Panc1 (cell line): ENCODE measurements at regions not wholly inside any gene's neighbourhood (a gene's known extent, or its start where the extent isn't known, plus 50 kb on each side); places are given as distances from the start of the nearest gene placed in this dataset.

Experiments used
- ATAC-seq: fragments of 200-7000 bp; cut with Tn5 transposase; 2 replicates; pipeline ENCODE4 v1.9.1; 2020; ENCODE audit warnings: mild to moderate bottlenecking, moderate library complexity
- BruUV-seq: library from RNA; stranded (reverse); fragments of 400-500 nt; replicated peaks from 2 replicates; lab custom pipeline; 2021; lab: Mats Ljungman, UMichigan
- CTCF ChIA-PET: fragments of 300-600 bp; sonication (Branson Sonifier 250); formaldehyde crosslinking; loops from one replicate; lab custom pipeline; 2022; ENCODE audit warnings: antibody characterized with exemption; lab: Charles Lee
- POLR2A ChIA-PET: fragments of 300-600 bp; sonication (Branson Sonifier 250); formaldehyde crosslinking; loops from one replicate; lab custom pipeline; 2022; ENCODE audit warnings: antibody characterized with exemption; lab: Charles Lee
- DNase-seq: peaks from one replicate; pipeline ENCODE4 v3.0.0-alpha.2; 2010; ENCODE audit warnings: low read depth, low spot score
- H3K27ac ChIP-seq: 2 replicates; pipeline ENCODE4 v1.5.1; 2011; ENCODE audit warnings: mild to moderate bottlenecking, low read length, inconsistent platforms
- H3K27me3 ChIP-seq: fragments of 200-500 bp; sonication (Bioruptor generic); 2 replicates; pipeline ENCODE4 v1.6.0; 2014; ENCODE audit warnings: low read length, inconsistent platforms; ENCODE audit not compliant: control insufficient read depth, insufficient read depth
- H3K36me3 ChIP-seq: fragments of 200-500 bp; sonication (Bioruptor generic); 2 replicates; pipeline ENCODE4 v1.5.1; 2014; ENCODE audit warnings: inconsistent platforms, mild to moderate bottlenecking, low read length, moderate library complexity; ENCODE audit not compliant: control insufficient read depth, insufficient read depth
- H3K4me1 ChIP-seq: 2 replicates; pipeline ENCODE4 v1.5.1; 2011; ENCODE audit warnings: inconsistent platforms, mild to moderate bottlenecking, low read length, moderate library complexity; ENCODE audit not compliant: control insufficient read depth, insufficient read depth
- H3K4me3 ChIP-seq, 2 experiments: 2 replicates each; pipeline ENCODE4 v1.5.1; 2011 to 2012; ENCODE audit warnings: low read depth in 2 of 2, low read length in 2 of 2, mild to moderate bottlenecking in 2 of 2, inconsistent platforms in 1 of 2, moderate library complexity in 1 of 2
- H3K9me3 ChIP-seq: fragments of 200-500 bp; sonication (Bioruptor generic); 2 replicates; pipeline ENCODE4 v1.5.1; 2014; ENCODE audit warnings: low read depth, mild to moderate bottlenecking, inconsistent platforms, low read length, moderate library complexity; ENCODE audit not compliant: control insufficient read depth, insufficient read depth
- POLR2AphosphoS5 ChIP-seq: IDR thresholded peaks from 2 replicates; pipeline ENCODE4 v1.6.1; 2012; ENCODE audit warnings: mild to moderate bottlenecking, low read depth, low read length, moderate library complexity
- SIN3A ChIP-seq: IDR thresholded peaks from 2 replicates; pipeline ENCODE4 v1.6.1; 2012; ENCODE audit warnings: low read depth, mild to moderate bottlenecking, low read length, moderate library complexity, borderline replicate concordance; ENCODE audit not compliant: insufficient read depth
- TCF7L2 ChIP-seq: IDR thresholded peaks from 2 replicates; pipeline ENCODE4 v1.6.1; 2011; ENCODE audit warnings: mild to moderate bottlenecking, low read depth, low read length, inconsistent platforms
- in situ Hi-C: cut with HindIII; loops from 2 replicates; pipeline ENCODE4 v1.10.0; 2016; ENCODE audit warnings: low sequenced_read_pairs, low pct_unique_long_range_greater_than_20kb
- intact Hi-C: fragments of 100-400 bp; cut with micrococcal nuclease; formaldehyde crosslinking; loops from one replicate; pipeline ENCODE4 v1.10.0; 2022; ENCODE audit not compliant: unreplicated experiment
- TF ChIP-seq, protein P1 (sequence below): fragments of 450-650 bp; IDR thresholded peaks from 2 replicates; pipeline ENCODE4 v1.5.1; 2017; ENCODE audit warnings: mild to moderate bottlenecking
- TF ChIP-seq, protein P2 (sequence below), 2 experiments: IDR thresholded peaks; 2 replicates each; pipeline ENCODE4 v1.6.1; 2011 to 2012; ENCODE audit warnings: low read depth in 2 of 2, control low read depth in 1 of 2, low read length in 1 of 2, mild to moderate bottlenecking in 1 of 2, moderate library complexity in 1 of 2; ENCODE audit not compliant: insufficient read depth in 1 of 2

- no peaks in the 10 kb centered on the region; the same call in 1 of the 2 replicates for H3K27me3 ChIP-seq
- no peak for DNase-seq
- ChIA-PET POLR2A (no interaction called here), CTCF (no interaction called here)
- TF ChIP-seq TCF7L2 (0 out of 2 replicates have a peak, but pooled peaks have one; percentile 17), SIN3A (no peak)
- in situ Hi-C loops (no loop called here), intact Hi-C loops (no loop called here)
- BruUV-seq = no TSS peak
- H3K4me3 ChIP-seq = no peak overlapping the region
- no peaks in the 10 kb centered on the region for H3K36me3 ChIP-seq
- ATAC-seq = peak; percentile 57; the same call in 1 of the 2 replicates
- no peaks in the 10 kb centered on the region for H3K9me3 ChIP-seq
- H3K4me1 ChIP-seq = peaks cover 4% of the 10 kb centered on the region
- no peak overlapping the region for H3K27ac ChIP-seq
These were observed 85.3 kb upstream of the SLC6A6 start for GRCh38 chr3:14317057-14317553.

DNA sequence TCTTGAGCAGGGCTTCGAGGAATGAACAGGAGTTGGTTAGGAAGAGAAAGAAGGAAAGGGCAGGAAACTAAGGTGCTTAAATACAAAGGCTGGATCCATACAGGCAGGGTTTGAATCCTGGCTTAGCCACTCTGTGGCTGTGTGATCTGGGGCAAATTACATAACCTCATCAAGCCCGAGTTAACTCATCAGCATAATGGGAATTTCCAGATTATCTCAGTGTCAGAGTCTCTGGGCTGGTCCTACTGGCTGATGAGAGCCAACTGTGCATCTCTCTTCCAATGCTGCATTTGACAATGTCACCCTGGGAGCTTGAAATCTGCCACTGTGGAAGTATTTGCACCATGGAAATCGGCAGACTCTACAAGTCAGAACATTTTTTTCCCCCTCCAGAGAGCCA is 83.8 kb upstream of the SLC6A6 start:
- H3K4me3 ChIP-seq = no peak overlapping the region
- ChIA-PET POLR2A (no interaction called here), CTCF (no interaction called here)
- peak overlapping the region; percentile 59 for H3K27ac ChIP-seq
- DNase-seq (no peak), ATAC-seq (no peak)
- H3K36me3 ChIP-seq = no peaks in the 10 kb centered on the region
- intact Hi-C loops (no loop called here), in situ Hi-C loops (no loop called here)
- no TSS peak for BruUV-seq
- TF ChIP-seq, protein P1, sequence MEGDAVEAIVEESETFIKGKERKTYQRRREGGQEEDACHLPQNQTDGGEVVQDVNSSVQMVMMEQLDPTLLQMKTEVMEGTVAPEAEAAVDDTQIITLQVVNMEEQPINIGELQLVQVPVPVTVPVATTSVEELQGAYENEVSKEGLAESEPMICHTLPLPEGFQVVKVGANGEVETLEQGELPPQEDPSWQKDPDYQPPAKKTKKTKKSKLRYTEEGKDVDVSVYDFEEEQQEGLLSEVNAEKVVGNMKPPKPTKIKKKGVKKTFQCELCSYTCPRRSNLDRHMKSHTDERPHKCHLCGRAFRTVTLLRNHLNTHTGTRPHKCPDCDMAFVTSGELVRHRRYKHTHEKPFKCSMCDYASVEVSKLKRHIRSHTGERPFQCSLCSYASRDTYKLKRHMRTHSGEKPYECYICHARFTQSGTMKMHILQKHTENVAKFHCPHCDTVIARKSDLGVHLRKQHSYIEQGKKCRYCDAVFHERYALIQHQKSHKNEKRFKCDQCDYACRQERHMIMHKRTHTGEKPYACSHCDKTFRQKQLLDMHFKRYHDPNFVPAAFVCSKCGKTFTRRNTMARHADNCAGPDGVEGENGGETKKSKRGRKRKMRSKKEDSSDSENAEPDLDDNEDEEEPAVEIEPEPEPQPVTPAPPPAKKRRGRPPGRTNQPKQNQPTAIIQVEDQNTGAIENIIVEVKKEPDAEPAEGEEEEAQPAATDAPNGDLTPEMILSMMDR = no peak
- peaks cover 4% of the 10 kb centered on the region for H3K4me1 ChIP-seq
- no peaks in the 10 kb centered on the region for H3K27me3 ChIP-seq
- no peaks in the 10 kb centered on the region for H3K9me3 ChIP-seq

DNA sequence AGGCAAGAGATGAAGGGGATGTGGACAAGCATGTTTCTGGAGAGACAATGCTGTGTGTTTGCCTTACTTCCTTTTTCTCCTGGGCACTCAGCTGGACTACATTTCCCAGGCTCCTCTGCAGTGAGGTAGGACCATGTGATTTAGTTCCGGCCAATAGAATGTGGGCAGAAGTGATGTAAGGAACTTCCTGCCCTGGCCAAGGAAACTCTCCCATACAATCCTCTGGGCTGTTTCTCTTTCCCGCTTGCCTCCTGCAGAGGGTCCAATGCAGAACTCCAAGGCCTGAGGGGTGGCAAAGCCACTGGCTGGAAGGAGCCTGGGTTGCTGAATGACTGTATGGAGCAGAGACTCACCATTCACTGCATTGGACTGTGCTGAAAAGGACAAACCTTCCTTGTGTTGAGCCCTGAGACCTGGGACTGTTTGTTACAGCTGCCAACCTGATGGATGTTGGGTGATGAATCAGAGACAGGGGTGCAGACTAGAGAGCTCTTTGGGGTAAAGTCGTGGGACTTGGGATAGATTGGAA is 82.7 kb upstream of the SLC6A6 start:
- peak; percentile 82 for ATAC-seq
- no peaks in the 10 kb centered on the region for H3K27me3 ChIP-seq
- TF ChIP-seq, protein P2, sequence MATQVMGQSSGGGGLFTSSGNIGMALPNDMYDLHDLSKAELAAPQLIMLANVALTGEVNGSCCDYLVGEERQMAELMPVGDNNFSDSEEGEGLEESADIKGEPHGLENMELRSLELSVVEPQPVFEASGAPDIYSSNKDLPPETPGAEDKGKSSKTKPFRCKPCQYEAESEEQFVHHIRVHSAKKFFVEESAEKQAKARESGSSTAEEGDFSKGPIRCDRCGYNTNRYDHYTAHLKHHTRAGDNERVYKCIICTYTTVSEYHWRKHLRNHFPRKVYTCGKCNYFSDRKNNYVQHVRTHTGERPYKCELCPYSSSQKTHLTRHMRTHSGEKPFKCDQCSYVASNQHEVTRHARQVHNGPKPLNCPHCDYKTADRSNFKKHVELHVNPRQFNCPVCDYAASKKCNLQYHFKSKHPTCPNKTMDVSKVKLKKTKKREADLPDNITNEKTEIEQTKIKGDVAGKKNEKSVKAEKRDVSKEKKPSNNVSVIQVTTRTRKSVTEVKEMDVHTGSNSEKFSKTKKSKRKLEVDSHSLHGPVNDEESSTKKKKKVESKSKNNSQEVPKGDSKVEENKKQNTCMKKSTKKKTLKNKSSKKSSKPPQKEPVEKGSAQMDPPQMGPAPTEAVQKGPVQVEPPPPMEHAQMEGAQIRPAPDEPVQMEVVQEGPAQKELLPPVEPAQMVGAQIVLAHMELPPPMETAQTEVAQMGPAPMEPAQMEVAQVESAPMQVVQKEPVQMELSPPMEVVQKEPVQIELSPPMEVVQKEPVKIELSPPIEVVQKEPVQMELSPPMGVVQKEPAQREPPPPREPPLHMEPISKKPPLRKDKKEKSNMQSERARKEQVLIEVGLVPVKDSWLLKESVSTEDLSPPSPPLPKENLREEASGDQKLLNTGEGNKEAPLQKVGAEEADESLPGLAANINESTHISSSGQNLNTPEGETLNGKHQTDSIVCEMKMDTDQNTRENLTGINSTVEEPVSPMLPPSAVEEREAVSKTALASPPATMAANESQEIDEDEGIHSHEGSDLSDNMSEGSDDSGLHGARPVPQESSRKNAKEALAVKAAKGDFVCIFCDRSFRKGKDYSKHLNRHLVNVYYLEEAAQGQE (IDR thresholded peaks at IDR 0.05; ENCODE audit: insufficient read depth in 1 of 2, low read depth in 2 of 2, low read length in 1 of 2) = no peak
- TF ChIP-seq TCF7L2 (no peak), POLR2AphosphoS5 (no peak), SIN3A (no peak)
- TF ChIP-seq, protein P1 = no peak
- peaks cover 6% of the 10 kb centered on the region for H3K4me1 ChIP-seq
- in situ Hi-C loops (no loop called here), intact Hi-C loops (no loop called here)
- H3K9me3 ChIP-seq = no peaks in the 10 kb centered on the region
- ChIA-PET CTCF (no interaction called here), POLR2A (no interaction called here)
- BruUV-seq = no TSS peak
- no peaks in the 10 kb centered on the region for H3K36me3 ChIP-seq
- peak overlapping the region; percentile 18; the same call in 1 of the 2 replicates for H3K27ac ChIP-seq
- no peak overlapping the region for H3K4me3 ChIP-seq
- DNase-seq = no peak
